ENCODE measurements at regions not wholly inside any gene's neighbourhood (a gene's known extent, or its start where the extent isn't known, plus 50 kb on each side); places are given as distances from the start of the nearest gene placed in this dataset.
"Not testable (repeated sequence)": the region's sequence is repeated elsewhere in the genome, so short reads cannot be mapped to it uniquely, and the experiment has no call there.

GRCh38 chr14:105600939-105601359, 74.6 kb downstream of the TMEM121 start:
- DNase-seq: no peak

GRCh38 chr14:105601360-105602242, 75.2 kb downstream of the TMEM121 start:
- DNase-seq: no peak

- no peak for DNase-seq
These were observed 75.9 kb downstream of the TMEM121 start for GRCh38 chr14:105602243-105602750.

GRCh38 chr14:105602799-105603793, 76.7 kb downstream of the TMEM121 start:
- DNase-seq: no peak

- DNase-seq: not testable (repeated sequence)
These were observed 78.4 kb downstream of the TMEM121 start for GRCh38 chr14:105604531-105605463.

GRCh38 chr14:105605464-105606304, 79.3 kb downstream of the TMEM121 start:
- DNase-seq: no peak

GRCh38 chr14:105606305-105606975, 80.1 kb downstream of the TMEM121 start:
- not testable (repeated sequence) for DNase-seq

- not testable (repeated sequence) for DNase-seq
These were observed 80.6 kb downstream of the TMEM121 start for GRCh38 chr14:105607025-105607424.

- not testable (repeated sequence) for DNase-seq
These were observed 88.6 kb downstream of the TMEM121 start for GRCh38 chr14:105614987-105615386.

GRCh38 chr14:105615986-105616801, 89.8 kb downstream of the TMEM121 start:
- not testable (repeated sequence) for DNase-seq

GRCh38 chr14:105616802-105617192, 90.4 kb downstream of the TMEM121 start:
- no peak for DNase-seq

GRCh38 chr14:105617201-105617777, 90.9 kb downstream of the TMEM121 start:
- no peak for DNase-seq

- not testable (repeated sequence) for DNase-seq
These were observed 91.4 kb downstream of the TMEM121 start for GRCh38 chr14:105617805-105618204.

- DNase-seq: not testable (repeated sequence)
These were observed 92.9 kb downstream of the TMEM121 start for GRCh38 chr14:105619324-105619723.

GRCh38 chr14:105620178-105620864, 93.9 kb downstream of the TMEM121 start:
- DNase-seq: not testable (repeated sequence)

- not testable (repeated sequence) for DNase-seq
These were observed 94.6 kb downstream of the TMEM121 start for GRCh38 chr14:105620865-105621471.
